HCT116 (cell line): ENCODE measurements at regions not wholly inside any gene's neighbourhood (a gene's known extent, or its start where the extent isn't known, plus 50 kb on each side); places are given as distances from the start of the nearest gene placed in this dataset.

Experiments used
- ATAC-seq: fragments of 200-7000 bp; cut with Tn5 transposase; 2 replicates; pipeline ENCODE4 v1.9.1; 2020; ENCODE audit warnings: mild to moderate bottlenecking, moderate library complexity
- BruUV-seq: library from RNA; stranded (reverse); fragments of 400-500 nt; replicated peaks from 2 replicates; lab custom pipeline; 2021; lab: Mats Ljungman, UMichigan
- CTCF ChIA-PET: fragments of 300-600 bp; sonication (Branson Sonifier 250); formaldehyde crosslinking; loops from one replicate; lab custom pipeline; 2021; ENCODE audit warnings: antibody characterized with exemption; lab: Charles Lee
- POLR2A ChIA-PET: fragments of 300-600, 350-600 bp; sonication (Branson Sonifier 250); formaldehyde crosslinking; loops from one replicate; lab custom pipeline; 2021; ENCODE audit warnings: antibody characterized with exemption; lab: Charles Lee
- RAD21 ChIA-PET, 2 experiments: fragments of 300-600 bp; sonication (Branson Sonifier 250); formaldehyde crosslinking; loops; one replicate each; lab custom pipeline; 2023; ENCODE audit warnings: low total read pairs in 2 of 2; ENCODE audit not compliant: uncharacterized antibody in 2 of 2, unreplicated experiment in 2 of 2, low non-redundant PET in 1 of 2; lab: Charles Lee
- DNase-seq: peaks from one replicate; pipeline ENCODE4 v3.0.0-alpha.2; 2010; ENCODE audit warnings: low read depth, low spot score
- H2AFZ ChIP-seq: fragments of 200-600 bp; shearing (Covaris generic), sonication (generic); 2 replicates; pipeline ENCODE4 v1.6.1; 2017; ENCODE audit warnings: low read depth, mixed run types, mixed read lengths, antibody characterized with exemption, low read length; ENCODE audit not compliant: poor library complexity, severe bottlenecking
- H3K27ac ChIP-seq: 2 replicates; pipeline ENCODE4 v1.5.1; 2012; ENCODE audit warnings: low read depth, low read length
- H3K27me3 ChIP-seq: fragments of 200-600 bp; sonication (generic); 2 replicates; pipeline ENCODE4 v1.6.1; 2016; ENCODE audit warnings: mixed run types, low read length, mixed read lengths; ENCODE audit not compliant: insufficient read depth
- H3K36me3 ChIP-seq, 2 experiments: fragments of 200-500 bp in 1 of 2; fragments of 200-600 bp in 1 of 2; sonication (Bioruptor generic) in 1 of 2; sonication (generic) in 1 of 2; 2 replicates each; pipeline versions ENCODE4 v1.5.1 to v1.6.1; 2014 to 2016; ENCODE audit warnings: low read length in 2 of 2, inconsistent platforms in 1 of 2, mixed read lengths in 1 of 2, mixed run types in 1 of 2; ENCODE audit not compliant: insufficient read depth in 2 of 2, control insufficient read depth in 1 of 2
- H3K4me1 ChIP-seq, 2 experiments: fragments of 200-600 bp in 1 of 2; sonication (generic) in 1 of 2; 2 replicates each; pipeline versions ENCODE4 v1.5.1 to v1.6.1; 2012 to 2017; ENCODE audit warnings: low read length in 2 of 2, inconsistent platforms in 1 of 2, mild to moderate bottlenecking in 1 of 2, mixed read lengths in 1 of 2, mixed run types in 1 of 2, moderate library complexity in 1 of 2; ENCODE audit not compliant: insufficient read depth in 2 of 2, control insufficient read depth in 1 of 2
- H3K4me2 ChIP-seq: fragments of 200-600 bp; sonication (generic); 2 replicates; pipeline ENCODE4 v1.6.1; 2017; ENCODE audit warnings: mixed run types, low read length, mixed read lengths
- H3K4me3 ChIP-seq, 2 experiments: fragments of 200-600 bp in 1 of 2; sonication (generic) in 1 of 2; replicated peaks in 1 of 2; 2 replicates each; pipeline ENCODE4 v1.5.1; 2011 to 2016; ENCODE audit warnings: low read length in 2 of 2, control low read depth in 1 of 2, low read depth in 1 of 2, mild to moderate bottlenecking in 1 of 2, mixed read lengths in 1 of 2, mixed run types in 1 of 2
- H3K79me2 ChIP-seq: fragments of 200-600 bp; sonication (generic); 2 replicates; pipeline ENCODE4 v1.6.1; 2017; ENCODE audit warnings: mild to moderate bottlenecking, mixed run types, low read length, moderate library complexity, mixed read lengths; ENCODE audit not compliant: insufficient read depth
- H3K9ac ChIP-seq: fragments of 200-600 bp; sonication (generic); 2 replicates; pipeline ENCODE4 v1.6.1; 2016; ENCODE audit warnings: low read length, mixed read lengths
- H3K9me2 ChIP-seq: fragments of 200-600 bp; sonication (generic), shearing (Covaris generic); 2 replicates; pipeline ENCODE4 v1.6.1; 2017; ENCODE audit warnings: mixed run types, mild to moderate bottlenecking, moderate library complexity; ENCODE audit not compliant: insufficient read depth
- H3K9me3 ChIP-seq, 2 experiments: fragments of 200-500 bp in 1 of 2; fragments of 200-600 bp in 1 of 2; sonication (Bioruptor generic) in 1 of 2; sonication (generic) in 1 of 2; 2 replicates each; pipeline ENCODE4 v1.6.1; 2014 to 2017; ENCODE audit warnings: low read length in 2 of 2, mixed read lengths in 2 of 2, inconsistent platforms in 1 of 2, low read depth in 1 of 2, mild to moderate bottlenecking in 1 of 2, mixed run types in 1 of 2, moderate library complexity in 1 of 2; ENCODE audit not compliant: control insufficient read depth in 1 of 2, insufficient read depth in 1 of 2
- H4K20me1 ChIP-seq: fragments of 200-600 bp; sonication (generic), shearing (Covaris generic); 2 replicates; pipeline ENCODE4 v1.6.1; 2017; ENCODE audit warnings: mixed run types, mild to moderate bottlenecking, moderate library complexity; ENCODE audit not compliant: insufficient read depth
- EZH2 ChIP-seq: fragments of 200-600 bp; sonication (generic); IDR thresholded peaks from 2 replicates; pipeline ENCODE4 v1.6.1; 2017; ENCODE audit warnings: antibody characterized with exemption, mixed run types
- EZH2phosphoT487 ChIP-seq: fragments of 200-600 bp; IDR thresholded peaks from 2 replicates; pipeline ENCODE4 v1.6.1; 2018; ENCODE audit warnings: antibody characterized with exemption, borderline replicate concordance
- MAX ChIP-seq: IDR thresholded peaks from 2 replicates; pipeline ENCODE4 v1.6.1; 2012
- POLR2AphosphoS5 ChIP-seq: IDR thresholded peaks from 2 replicates; pipeline ENCODE4 v1.6.1; 2011; ENCODE audit warnings: mild to moderate bottlenecking, low read depth, low read length, moderate library complexity
- REST ChIP-seq: IDR thresholded peaks from 2 replicates; pipeline ENCODE4 v1.6.1; 2012; ENCODE audit warnings: low read depth
- SP1 ChIP-seq: IDR thresholded peaks from 2 replicates; pipeline ENCODE4 v1.6.1; 2012; ENCODE audit warnings: low read depth
- intact Hi-C: fragments of 100-400 bp; cut with micrococcal nuclease; formaldehyde crosslinking; loops from 2 replicates; pipeline ENCODE4 v1.10.0; 2022

- ATAC-seq (no peak), DNase-seq (no peak)
- Histone ChIP-seq H3K4me2 (no peak overlapping the region), H3K9me2 (no peaks in the 10 kb centered on the region), H2AFZ (no peak overlapping the region), H3K4me3 (no peak overlapping the region), H3K9me3 (no peaks in the 10 kb centered on the region), H3K27ac (no peak overlapping the region), H3K79me2 (no peaks in the 10 kb centered on the region), H3K4me1 (no peaks in the 10 kb centered on the region), H3K36me3 (no peaks in the 10 kb centered on the region), H3K27me3 (0 out of 2 replicates have a peak, but pooled peaks cover 4% of the 10 kb centered on the region), H4K20me1 (no peaks in the 10 kb centered on the region), H3K9ac (no peak overlapping the region)
- TF ChIP-seq SP1 (no peak), MAX (no peak), REST (no peak), EZH2 (no peak), POLR2AphosphoS5 (no peak), EZH2phosphoT487 (no peak)
- no TSS peak for BruUV-seq
- intact Hi-C loops: no loop called here
- POLR2A ChIA-PET: no interaction called here
- RAD21 ChIA-PET: no interaction called here
- CTCF ChIA-PET: no interaction called here
Measured at GRCh38 chr10:80894311-80894791, 356.6 kb downstream of the SH2D4B start.
